HEK293 (cell line): ENCODE measurements at regions not wholly inside any gene's neighbourhood (a gene's known extent, or its start where the extent isn't known, plus 50 kb on each side); places are given as distances from the start of the nearest gene placed in this dataset.

Source experiments
- CTCF ChIP-seq: fragments of 450-650 bp; formaldehyde crosslinking; IDR thresholded peaks from 2 replicates; pipeline ENCODE4 v1.5.1; 2016; ENCODE audit warnings: missing biosample characterization, missing genetic modification characterization
- OVOL3 ChIP-seq: fragments of 450-650 bp; formaldehyde crosslinking; IDR thresholded peaks from 2 replicates; pipeline ENCODE4 v1.5.1; 2016; ENCODE audit warnings: missing biosample characterization, missing genetic modification characterization
- SCRT2 ChIP-seq: fragments of 450-650 bp; formaldehyde crosslinking; IDR thresholded peaks from 2 replicates; pipeline ENCODE4 v1.5.1; 2016; ENCODE audit warnings: missing biosample characterization, missing genetic modification characterization
- YY1 ChIP-seq: fragments of 450-650 bp; formaldehyde crosslinking; IDR thresholded peaks from 2 replicates; pipeline ENCODE4 v1.5.1; 2018; ENCODE audit warnings: missing biosample characterization, missing genetic modification characterization
- ZNF26 ChIP-seq: fragments of 450-650 bp; formaldehyde crosslinking; IDR thresholded peaks from 2 replicates; pipeline ENCODE4 v1.5.1; 2016; ENCODE audit warnings: missing biosample characterization, missing genetic modification characterization
- ZNF335 ChIP-seq: fragments of 450-650 bp; formaldehyde crosslinking; conservative IDR thresholded peaks from 2 replicates; pipeline ENCODE4 v1.5.1; 2016; ENCODE audit warnings: missing biosample characterization, missing genetic modification characterization
- TF ChIP-seq, protein P1 (sequence below): fragments of 450-650 bp; formaldehyde crosslinking; IDR thresholded peaks from 2 replicates; pipeline ENCODE4 v1.5.1; 2016; ENCODE audit warnings: missing biosample characterization, missing genetic modification characterization
- TF ChIP-seq, protein P2 (sequence below): fragments of 450-650 bp; formaldehyde crosslinking; IDR thresholded peaks from 2 replicates; pipeline ENCODE4 v1.5.1; 2016; ENCODE audit warnings: missing biosample characterization, missing genetic modification characterization
- TF ChIP-seq, protein P3 (sequence below): fragments of 450-650 bp; formaldehyde crosslinking; IDR thresholded peaks from 2 replicates; pipeline ENCODE4 v1.5.1; 2016; ENCODE audit warnings: missing biosample characterization, missing genetic modification characterization, low read depth

- no peak for TF ChIP-seq CTCF (tag by site-specific recombination)
- peak; percentile 39; the same call in 1 of the 2 replicates for TF ChIP-seq SCRT2 (tag by site-specific recombination)
- TF ChIP-seq, protein P1, sequence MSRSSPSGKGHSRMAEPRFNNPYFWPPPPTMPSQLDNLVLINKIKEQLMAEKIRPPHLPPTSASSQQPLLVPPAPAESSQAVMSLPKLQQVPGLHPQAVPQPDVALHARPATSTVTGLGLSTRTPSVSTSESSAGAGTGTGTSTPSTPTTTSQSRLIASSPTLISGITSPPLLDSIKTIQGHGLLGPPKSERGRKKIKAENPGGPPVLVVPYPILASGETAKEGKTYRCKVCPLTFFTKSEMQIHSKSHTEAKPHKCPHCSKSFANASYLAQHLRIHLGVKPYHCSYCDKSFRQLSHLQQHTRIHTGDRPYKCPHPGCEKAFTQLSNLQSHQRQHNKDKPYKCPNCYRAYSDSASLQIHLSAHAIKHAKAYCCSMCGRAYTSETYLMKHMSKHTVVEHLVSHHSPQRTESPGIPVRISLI (tag by site-specific recombination) = no peak
- TF ChIP-seq, protein P2, sequence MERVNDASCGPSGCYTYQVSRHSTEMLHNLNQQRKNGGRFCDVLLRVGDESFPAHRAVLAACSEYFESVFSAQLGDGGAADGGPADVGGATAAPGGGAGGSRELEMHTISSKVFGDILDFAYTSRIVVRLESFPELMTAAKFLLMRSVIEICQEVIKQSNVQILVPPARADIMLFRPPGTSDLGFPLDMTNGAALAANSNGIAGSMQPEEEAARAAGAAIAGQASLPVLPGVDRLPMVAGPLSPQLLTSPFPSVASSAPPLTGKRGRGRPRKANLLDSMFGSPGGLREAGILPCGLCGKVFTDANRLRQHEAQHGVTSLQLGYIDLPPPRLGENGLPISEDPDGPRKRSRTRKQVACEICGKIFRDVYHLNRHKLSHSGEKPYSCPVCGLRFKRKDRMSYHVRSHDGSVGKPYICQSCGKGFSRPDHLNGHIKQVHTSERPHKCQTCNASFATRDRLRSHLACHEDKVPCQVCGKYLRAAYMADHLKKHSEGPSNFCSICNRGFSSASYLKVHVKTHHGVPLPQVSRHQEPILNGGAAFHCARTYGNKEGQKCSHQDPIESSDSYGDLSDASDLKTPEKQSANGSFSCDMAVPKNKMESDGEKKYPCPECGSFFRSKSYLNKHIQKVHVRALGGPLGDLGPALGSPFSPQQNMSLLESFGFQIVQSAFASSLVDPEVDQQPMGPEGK (tag by site-specific recombination) = no peak
- no peak for TF ChIP-seq OVOL3 (tag by site-specific recombination)
- no peak for TF ChIP-seq ZNF26
- TF ChIP-seq, protein P3, sequence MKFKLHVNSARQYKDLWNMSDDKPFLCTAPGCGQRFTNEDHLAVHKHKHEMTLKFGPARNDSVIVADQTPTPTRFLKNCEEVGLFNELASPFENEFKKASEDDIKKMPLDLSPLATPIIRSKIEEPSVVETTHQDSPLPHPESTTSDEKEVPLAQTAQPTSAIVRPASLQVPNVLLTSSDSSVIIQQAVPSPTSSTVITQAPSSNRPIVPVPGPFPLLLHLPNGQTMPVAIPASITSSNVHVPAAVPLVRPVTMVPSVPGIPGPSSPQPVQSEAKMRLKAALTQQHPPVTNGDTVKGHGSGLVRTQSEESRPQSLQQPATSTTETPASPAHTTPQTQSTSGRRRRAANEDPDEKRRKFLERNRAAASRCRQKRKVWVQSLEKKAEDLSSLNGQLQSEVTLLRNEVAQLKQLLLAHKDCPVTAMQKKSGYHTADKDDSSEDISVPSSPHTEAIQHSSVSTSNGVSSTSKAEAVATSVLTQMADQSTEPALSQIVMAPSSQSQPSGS (tag by site-specific recombination) = no peak
- no peak for TF ChIP-seq YY1 (tag by site-specific recombination)
- no peak for TF ChIP-seq ZNF335 (tag by site-specific recombination)
These were observed 469.8 kb downstream of the GLRX3 start for GRCh38 chr10:130606001-130606405.
